ENCODE measurements at regions not wholly inside any gene's neighbourhood (a gene's known extent, or its start where the extent isn't known, plus 50 kb on each side); places are given as distances from the start of the nearest gene placed in this dataset.

DNA sequence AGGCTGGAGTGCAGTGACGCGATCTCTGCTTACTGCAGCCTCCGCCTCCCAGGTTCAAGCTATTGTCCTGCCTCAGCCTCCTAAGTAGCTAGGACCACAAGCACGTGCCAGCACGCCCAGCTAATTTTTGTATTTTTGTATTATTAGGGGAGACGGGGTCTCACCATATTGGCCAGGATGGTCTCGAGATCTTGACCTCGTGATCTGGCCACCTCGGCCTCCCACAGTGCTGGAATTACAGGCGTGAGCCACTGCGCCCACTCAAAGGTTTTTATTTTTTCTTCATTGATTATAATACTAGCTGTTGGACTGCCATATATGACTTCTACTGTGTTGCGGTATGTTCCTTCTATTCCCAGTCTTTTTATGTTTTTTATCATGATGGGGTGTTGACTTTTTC is 569.7 kb upstream of the SLITRK6 start:
- no peak for TF ChIP-seq CTCF (IDR thresholded peaks at IDR 0.05)
- no peak for TF ChIP-seq POLR2AphosphoS5 (IDR thresholded peaks at IDR 0.05)
- TF ChIP-seq POLR2A (IDR thresholded peaks at IDR 0.05): no peak

Measured in sigmoid colon (tissue), 4 donors.